Fibroblast of skin of scalp (primary cell): ENCODE measurements at regions not wholly inside any gene's neighbourhood (a gene's known extent, or its start where the extent isn't known, plus 50 kb on each side); places are given as distances from the start of the nearest gene placed in this dataset.

Experiments
- DNase-seq: peaks from one replicate; pipeline ENCODE4 v3.0.0-alpha.2; 2013

DNA sequence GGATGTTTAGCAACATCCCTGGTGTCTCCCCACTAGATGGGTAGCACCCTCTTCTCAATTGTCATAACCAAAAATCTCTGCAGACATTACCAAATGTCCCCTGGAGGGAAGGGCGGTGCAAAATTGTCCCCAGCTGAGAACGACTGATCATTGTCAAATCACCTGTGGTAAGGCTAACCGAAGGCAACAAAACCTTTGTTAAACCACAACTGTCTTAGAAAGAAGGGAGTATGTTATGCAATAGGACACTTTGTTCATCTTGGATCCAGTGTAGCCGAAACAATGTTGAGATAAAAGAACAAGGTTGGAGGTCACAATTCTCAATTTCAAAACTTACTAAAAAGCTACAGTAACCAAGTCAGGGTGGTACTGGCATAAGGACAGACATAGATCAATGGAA, 50.3 kb upstream of the ST3GAL5 start:
- DNase-seq = no peak
